DMS79 (cell line): ENCODE measurements at regions not wholly inside any gene's neighbourhood (a gene's known extent, or its start where the extent isn't known, plus 50 kb on each side); places are given as distances from the start of the nearest gene placed in this dataset.
"Not testable (repeated sequence)": the region's sequence is repeated elsewhere in the genome, so short reads cannot be mapped to it uniquely, and the experiment has no call there.

ENCODE experiments used
- DNase-seq: peaks from one replicate; lab custom pipeline; 2025; lab: John Stamatoyannopoulos, UW

- DNase-seq: no peak
These were observed 526.0 kb downstream of the CCSER2 start for GRCh38 chr10:84854439-84854838.

- DNase-seq: no peak
These were observed 532.5 kb downstream of the CCSER2 start for GRCh38 chr10:84860855-84861254.

- no peak for DNase-seq
These were observed 534.2 kb downstream of the CCSER2 start for GRCh38 chr10:84862551-84862950.

GRCh38 chr10:84863675-84864074 is 535.3 kb downstream of the CCSER2 start:
- DNase-seq: no peak

GRCh38 chr10:84876116-84876999 is 548.0 kb downstream of the CCSER2 start:
- DNase-seq: no peak

- no peak for DNase-seq
These were observed 551.6 kb downstream of the CCSER2 start for GRCh38 chr10:84879991-84880390.

DNA sequence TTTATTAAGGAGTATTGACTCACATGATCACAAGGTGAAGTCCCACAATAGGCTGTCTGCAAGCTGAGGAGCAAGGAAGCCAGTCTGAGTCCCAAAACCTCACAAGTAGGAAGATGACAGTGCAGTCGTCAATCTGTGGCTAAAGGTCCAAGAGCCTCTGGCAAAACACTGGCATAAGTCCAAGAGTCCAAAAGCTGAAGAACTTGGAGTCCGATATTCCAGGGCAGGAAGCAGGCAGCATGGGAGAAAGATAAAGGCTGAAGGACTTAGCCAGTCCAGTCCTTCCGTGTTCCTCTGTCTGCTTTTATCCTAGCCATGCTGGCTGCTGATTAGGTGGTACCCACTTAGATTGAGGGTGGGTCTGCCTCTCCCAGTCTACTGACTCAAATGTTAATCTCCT is 553.3 kb downstream of the CCSER2 start:
- not testable (repeated sequence) for DNase-seq

- no peak for DNase-seq
These were observed 562.3 kb downstream of the CCSER2 start for GRCh38 chr10:84890706-84891105.

DNA sequence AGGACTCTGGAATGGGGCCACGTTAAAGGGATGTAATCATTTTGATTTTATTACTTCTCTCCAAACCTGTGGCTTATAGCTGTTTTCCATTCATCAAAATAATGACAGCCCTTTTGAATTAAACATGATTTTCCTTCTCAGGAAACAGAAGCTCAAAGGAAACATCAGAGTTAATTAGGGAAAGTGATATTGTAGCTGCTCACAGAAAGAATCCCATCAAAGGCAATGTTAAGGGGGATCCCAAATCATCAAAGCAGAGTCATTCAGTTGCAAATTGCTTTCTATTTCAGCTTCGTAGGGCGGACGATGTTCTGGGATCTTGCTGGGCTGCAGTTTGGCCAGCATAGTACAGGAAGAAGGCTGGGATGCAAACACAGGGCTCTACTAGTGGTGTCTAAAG is 563.2 kb downstream of the CCSER2 start:
- DNase-seq: no peak

DNA sequence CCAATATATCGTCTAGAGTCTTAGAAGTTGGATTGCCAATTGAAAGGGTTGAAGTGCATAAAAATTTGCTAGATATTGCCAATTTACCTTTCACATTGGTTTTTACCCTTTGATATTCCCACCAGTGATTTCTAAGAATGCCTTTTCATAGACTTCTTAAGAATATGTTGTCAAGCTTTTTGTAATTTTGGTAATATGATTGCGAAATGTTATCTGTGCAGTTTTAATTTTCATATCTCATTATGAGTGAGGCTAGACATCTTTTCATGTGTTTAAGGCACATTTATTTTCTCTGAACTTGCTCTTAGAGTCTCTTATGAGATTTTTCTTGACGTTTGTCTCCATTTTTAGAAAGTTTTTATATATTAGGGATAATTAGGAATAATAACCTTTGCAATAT is 567.2 kb downstream of the CCSER2 start:
- DNase-seq: no peak

DNA sequence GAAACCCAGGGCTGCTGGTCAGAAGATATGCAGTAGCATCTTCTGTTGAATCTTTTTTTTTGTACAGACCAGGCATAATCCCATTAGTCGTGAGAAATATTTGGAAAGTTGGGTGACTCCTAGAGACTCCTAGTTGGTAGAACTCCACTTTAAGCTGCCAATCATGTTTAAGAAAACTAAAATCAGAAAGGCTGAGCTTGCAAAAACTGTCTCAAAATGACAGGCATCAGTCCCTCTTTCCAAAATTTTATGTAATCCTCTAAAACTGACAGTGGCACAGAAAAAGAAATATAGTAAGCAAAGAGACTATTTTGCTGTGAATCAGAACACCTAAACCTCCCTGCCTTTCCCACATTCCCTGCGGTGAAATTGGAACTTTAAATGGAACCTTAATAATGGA is 568.5 kb downstream of the CCSER2 start:
- no peak for DNase-seq

- DNase-seq: no peak
These were observed 570.9 kb downstream of the CCSER2 start for GRCh38 chr10:84899268-84899667.

- DNase-seq: no peak
These were observed 571.8 kb downstream of the CCSER2 start for GRCh38 chr10:84900141-84900540.

GRCh38 chr10:84901885-84902284 is 573.5 kb downstream of the CCSER2 start:
- no peak for DNase-seq

GRCh38 chr10:84902553-84902952 is 574.2 kb downstream of the CCSER2 start:
- no peak for DNase-seq

GRCh38 chr10:84903320-84903719 is 574.9 kb downstream of the CCSER2 start:
- DNase-seq: no peak

DNA sequence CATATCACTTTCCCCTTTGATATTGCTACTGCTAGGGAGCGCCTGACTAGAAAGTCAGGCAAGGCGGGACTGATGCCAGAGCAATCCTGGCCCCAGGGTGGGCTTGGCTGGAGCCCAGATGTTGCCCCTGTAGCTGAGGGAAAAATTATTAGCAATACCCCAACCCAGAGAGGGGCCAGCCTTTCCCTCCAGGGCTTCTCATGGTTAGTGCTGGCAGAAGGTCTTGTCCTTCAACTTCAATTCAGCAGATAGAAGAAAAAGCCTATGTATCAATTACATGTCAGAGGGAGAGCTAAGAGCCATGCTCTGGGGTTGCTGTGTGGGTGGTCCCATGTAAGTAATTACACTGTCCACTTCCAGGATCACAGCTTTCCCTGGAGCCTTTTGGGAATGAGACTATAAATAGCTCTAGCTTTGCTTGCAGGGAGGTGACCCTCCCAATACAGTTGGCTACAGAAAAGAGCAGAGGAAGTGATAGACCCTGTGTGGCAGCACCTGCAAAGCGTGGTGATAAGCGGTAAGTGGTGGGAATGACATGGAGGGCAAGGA is 579.1 kb downstream of the CCSER2 start:
- no peak for DNase-seq

GRCh38 chr10:84908491-84908890 is 580.1 kb downstream of the CCSER2 start:
- no peak for DNase-seq

DNA sequence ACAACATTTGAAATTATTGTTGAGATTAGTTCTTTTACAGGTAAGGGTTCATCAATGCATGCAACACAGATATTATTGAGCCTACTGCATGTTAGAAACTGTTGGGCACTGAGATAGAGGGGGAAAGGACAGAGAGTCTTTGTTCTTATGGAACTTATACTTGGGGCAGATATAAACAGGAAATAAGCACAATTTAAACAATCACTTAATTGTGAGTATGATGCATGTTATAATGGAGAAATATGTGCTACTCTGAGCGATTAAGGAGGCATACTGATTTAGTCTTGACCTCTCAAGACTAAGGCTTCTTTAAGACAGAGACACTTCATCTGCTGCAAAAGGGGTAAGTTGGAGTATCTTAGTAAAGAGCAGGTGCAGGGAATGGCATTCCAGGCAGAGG is 593.3 kb downstream of the CCSER2 start:
- DNase-seq: no peak

DNA sequence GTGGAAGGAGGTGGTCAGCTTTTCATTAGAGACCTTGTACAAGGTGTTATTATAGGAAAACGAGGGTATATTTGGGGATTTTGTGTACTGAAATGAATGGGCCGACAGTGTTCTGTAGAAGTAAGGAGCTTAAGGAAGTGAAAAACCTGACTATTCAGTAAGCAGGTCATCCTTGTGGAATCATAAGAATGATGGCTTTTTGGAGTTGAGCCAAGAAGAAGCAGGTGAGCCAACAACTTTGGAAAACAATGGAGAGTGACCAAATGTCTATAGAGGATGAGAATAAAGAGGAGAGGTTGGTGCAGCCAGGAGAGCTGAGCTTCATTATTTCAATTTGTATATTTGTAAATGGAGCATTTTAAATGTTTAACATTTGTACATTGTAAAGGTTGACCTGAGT is 595.7 kb downstream of the CCSER2 start:
- no peak for DNase-seq

GRCh38 chr10:84925495-84925894 is 597.1 kb downstream of the CCSER2 start:
- DNase-seq: no peak

GRCh38 chr10:84933402-84933801 is 605.0 kb downstream of the CCSER2 start:
- DNase-seq: no peak

DNA sequence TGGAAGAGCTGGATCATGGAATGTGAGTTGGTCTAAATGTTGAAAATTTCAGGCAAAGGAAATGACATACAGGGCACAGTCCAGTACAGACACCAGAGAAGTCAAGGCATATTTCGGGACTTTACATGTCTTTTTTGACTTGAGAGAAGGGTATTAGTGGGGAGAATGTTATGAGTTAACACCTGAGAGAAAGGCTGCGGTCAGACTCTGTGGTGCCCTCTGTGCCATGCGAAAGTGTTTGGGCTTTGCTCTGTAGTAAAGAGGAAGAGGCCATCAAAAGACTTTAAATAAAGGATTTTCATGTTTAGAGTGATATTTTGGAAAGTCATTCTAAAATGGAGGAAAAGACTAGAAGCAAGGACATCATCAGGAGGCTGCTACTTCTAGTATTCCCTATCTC is 607.4 kb downstream of the CCSER2 start:
- DNase-seq: no peak
